Glutamatergic neuron (in vitro differentiated cells): ENCODE measurements at regions not wholly inside any gene's neighbourhood (a gene's known extent, or its start where the extent isn't known, plus 50 kb on each side); places are given as distances from the start of the nearest gene placed in this dataset.
"Not testable (repeated sequence)": the region's sequence is repeated elsewhere in the genome, so short reads cannot be mapped to it uniquely, and the experiment has no call there.

Source experiments
- DNase-seq: peaks from one replicate; pipeline ENCODE4 v3.0.0; 2022
- H3K27ac Mint-ChIP-seq: one replicate; pipeline ENCODE4 v1.8.0; 2020; ENCODE audit warnings: mild to moderate bottlenecking, mixed read lengths, inconsistent platforms; ENCODE audit not compliant: unreplicated experiment
- H3K27me3 Mint-ChIP-seq: one replicate; pipeline ENCODE4 v1.8.0; 2020; ENCODE audit warnings: mild to moderate bottlenecking, moderate library complexity, mixed read lengths, inconsistent platforms; ENCODE audit not compliant: unreplicated experiment
- H3K36me3 Mint-ChIP-seq: one replicate; pipeline ENCODE4 v1.8.0; 2020; ENCODE audit warnings: mild to moderate bottlenecking, mixed read lengths, inconsistent platforms; ENCODE audit not compliant: unreplicated experiment
- H3K4me1 Mint-ChIP-seq: one replicate; pipeline ENCODE4 v1.8.0; 2020; ENCODE audit warnings: mild to moderate bottlenecking, low read depth, mixed read lengths, inconsistent platforms; ENCODE audit not compliant: unreplicated experiment
- H3K4me3 Mint-ChIP-seq: one replicate; pipeline ENCODE4 v1.8.0; 2020; ENCODE audit warnings: mild to moderate bottlenecking, mixed read lengths, inconsistent platforms; ENCODE audit not compliant: unreplicated experiment
- H3K9me3 Mint-ChIP-seq: one replicate; pipeline ENCODE4 v1.8.0; 2020; ENCODE audit warnings: mild to moderate bottlenecking, moderate library complexity, mixed read lengths, inconsistent platforms; ENCODE audit not compliant: unreplicated experiment
- CTCF ChIP-seq: fragments of 200-600 bp; sonication (generic); IDR thresholded peaks from one replicate; pipeline ENCODE4 v1.5.0; 2021; ENCODE audit not compliant: partially characterized antibody, unreplicated experiment

GRCh38 chrX:18034504-18034903 is 173.4 kb upstream of the RAI2 start:
- no peak for DNase-seq
- no peak overlapping the region for H3K4me3 Mint-ChIP-seq
- no peak for TF ChIP-seq CTCF
- no peaks in the 10 kb centered on the region for H3K36me3 Mint-ChIP-seq
- H3K27ac Mint-ChIP-seq, result no peak overlapping the region
- no peaks in the 10 kb centered on the region for H3K27me3 Mint-ChIP-seq
- peaks cover 2% of the 10 kb centered on the region for H3K9me3 Mint-ChIP-seq
- peaks cover 3% of the 10 kb centered on the region for H3K4me1 Mint-ChIP-seq

GRCh38 chrX:18032486-18033221 is 171.6 kb upstream of the RAI2 start:
- Mint-ChIP-seq H3K27me3 (no peaks in the 10 kb centered on the region), H3K9me3 (peaks cover 2% of the 10 kb centered on the region), H3K27ac (no peak overlapping the region), H3K36me3 (no peaks in the 10 kb centered on the region), H3K4me3 (no peak overlapping the region), H3K4me1 (peaks cover 3% of the 10 kb centered on the region)
- no peak for DNase-seq
- no peak for TF ChIP-seq CTCF

GRCh38 chrX:18031726-18032375 is 170.8 kb upstream of the RAI2 start:
- no peak for DNase-seq
- H3K36me3 Mint-ChIP-seq, result no peaks in the 10 kb centered on the region
- peaks cover 3% of the 10 kb centered on the region for H3K4me1 Mint-ChIP-seq
- no peaks in the 10 kb centered on the region for H3K27me3 Mint-ChIP-seq
- TF ChIP-seq CTCF, result no peak
- peaks cover 2% of the 10 kb centered on the region for H3K9me3 Mint-ChIP-seq
- no peak overlapping the region for H3K27ac Mint-ChIP-seq
- no peak overlapping the region for H3K4me3 Mint-ChIP-seq

GRCh38 chrX:18030656-18031055 is 169.6 kb upstream of the RAI2 start:
- H3K27ac Mint-ChIP-seq, H3K27me3 Mint-ChIP-seq, DNase-seq, H3K4me1 Mint-ChIP-seq, H3K36me3 Mint-ChIP-seq, H3K4me3 Mint-ChIP-seq, H3K9me3 Mint-ChIP-seq: not testable (repeated sequence)

- Mint-ChIP-seq H3K36me3 (no peaks in the 10 kb centered on the region), H3K4me1 (no peaks in the 10 kb centered on the region), H3K27me3 (no peaks in the 10 kb centered on the region), H3K9me3 (peaks cover 2% of the 10 kb centered on the region), H3K27ac (no peak overlapping the region), H3K4me3 (no peak overlapping the region)
- no peak for DNase-seq
- TF ChIP-seq CTCF, result no peak
Measured at GRCh38 chrX:18026166-18026565, 165.1 kb upstream of the RAI2 start.
